ENCODE measurements at regions not wholly inside any gene's neighbourhood (a gene's known extent, or its start where the extent isn't known, plus 50 kb on each side); places are given as distances from the start of the nearest gene placed in this dataset.

DNA sequence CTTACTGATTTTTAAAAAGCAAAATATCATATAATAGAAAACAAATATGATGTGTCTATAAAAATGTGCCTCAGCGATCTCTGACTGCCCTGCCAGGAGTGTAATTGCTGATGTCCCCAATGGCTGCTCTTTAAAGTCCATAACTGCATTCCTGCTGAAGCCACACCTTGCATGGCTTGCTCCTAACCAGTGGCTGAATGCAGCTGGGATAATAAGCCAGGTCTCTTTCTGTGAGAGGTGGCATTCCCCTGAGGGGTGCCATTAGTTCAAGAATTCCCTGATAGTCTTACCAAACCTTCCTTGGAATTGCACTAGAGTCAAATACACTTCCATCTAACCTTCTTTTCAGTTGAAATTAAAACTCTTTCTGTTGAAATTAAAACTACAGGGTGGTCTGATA, 125.8 kb upstream of the ZNF804A start:
- no peaks in the 10 kb centered on the region for H3F3A ChIP-seq (ENCODE audit: low read length, unreplicated experiment)
- no TSS peak for BruUV-seq (replicated peaks)
- no peak for ATAC-seq
- no peaks in the 10 kb centered on the region for H3K79me2 ChIP-seq (ENCODE audit: low read length)
- no peak overlapping the region for H3K4me3 ChIP-seq (ENCODE audit: low read length)
- no peaks in the 10 kb centered on the region for H4K20me1 ChIP-seq (ENCODE audit: low read length)
- no peaks in the 10 kb centered on the region for H3K27me3 ChIP-seq (ENCODE audit: low read length)
- ChIA-PET CTCF (no interaction called here), POLR2A (ENCODE audit: unreplicated experiment) (no interaction called here)
- no peak overlapping the region for H3K27ac ChIP-seq (ENCODE audit: low read length)
- DNase-seq, result no peak
- intact Hi-C loops (cut with micrococcal nuclease), result no loop called here
- TF ChIP-seq, protein P1, sequence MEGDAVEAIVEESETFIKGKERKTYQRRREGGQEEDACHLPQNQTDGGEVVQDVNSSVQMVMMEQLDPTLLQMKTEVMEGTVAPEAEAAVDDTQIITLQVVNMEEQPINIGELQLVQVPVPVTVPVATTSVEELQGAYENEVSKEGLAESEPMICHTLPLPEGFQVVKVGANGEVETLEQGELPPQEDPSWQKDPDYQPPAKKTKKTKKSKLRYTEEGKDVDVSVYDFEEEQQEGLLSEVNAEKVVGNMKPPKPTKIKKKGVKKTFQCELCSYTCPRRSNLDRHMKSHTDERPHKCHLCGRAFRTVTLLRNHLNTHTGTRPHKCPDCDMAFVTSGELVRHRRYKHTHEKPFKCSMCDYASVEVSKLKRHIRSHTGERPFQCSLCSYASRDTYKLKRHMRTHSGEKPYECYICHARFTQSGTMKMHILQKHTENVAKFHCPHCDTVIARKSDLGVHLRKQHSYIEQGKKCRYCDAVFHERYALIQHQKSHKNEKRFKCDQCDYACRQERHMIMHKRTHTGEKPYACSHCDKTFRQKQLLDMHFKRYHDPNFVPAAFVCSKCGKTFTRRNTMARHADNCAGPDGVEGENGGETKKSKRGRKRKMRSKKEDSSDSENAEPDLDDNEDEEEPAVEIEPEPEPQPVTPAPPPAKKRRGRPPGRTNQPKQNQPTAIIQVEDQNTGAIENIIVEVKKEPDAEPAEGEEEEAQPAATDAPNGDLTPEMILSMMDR (conservative IDR thresholded peaks at IDR 0.05; ENCODE audit: low read depth, low read length), result no peak
- no peak for TF ChIP-seq EZH2 (IDR thresholded peaks at IDR 0.05; ENCODE audit: low read length, unreplicated experiment)
- TF ChIP-seq EZH2phosphoT487 (IDR thresholded peaks at IDR 0.05; ENCODE audit: borderline replicate concordance, low read length), result no peak
- H3K4me2 ChIP-seq (ENCODE audit: low read length), result no peak overlapping the region
- no peaks in the 10 kb centered on the region for H3K4me1 ChIP-seq (ENCODE audit: insufficient read depth, low read length)
- H3K36me3 ChIP-seq (ENCODE audit: low read depth, low read length), result no peaks in the 10 kb centered on the region
- no peak overlapping the region for H3K9ac ChIP-seq (ENCODE audit: low read length)
- no peaks in the 10 kb centered on the region for H3K9me2 ChIP-seq (replicated peaks; ENCODE audit: low read length)
- no peaks in the 10 kb centered on the region for H3K9me3 ChIP-seq (ENCODE audit: low read length)
- no peak overlapping the region for H2AFZ ChIP-seq (ENCODE audit: low read length)

DNA sequence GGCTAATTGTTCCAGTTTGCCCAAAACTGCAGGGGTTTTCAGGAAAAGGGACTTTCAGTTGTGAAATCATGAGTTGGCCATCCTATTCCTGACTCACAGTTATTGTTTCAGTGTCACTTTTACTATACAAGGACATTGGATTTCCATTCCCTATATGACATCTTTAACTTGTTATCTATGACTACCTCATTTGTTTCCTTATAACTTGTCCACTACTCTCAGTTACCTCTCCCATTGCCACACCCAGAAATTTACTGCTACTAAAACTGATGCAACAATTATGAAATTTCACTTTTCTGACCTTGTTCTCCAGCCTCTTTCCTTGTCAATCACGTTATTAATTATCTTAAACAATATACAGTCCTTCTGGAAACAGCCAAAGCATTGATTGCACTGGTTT, 116.5 kb upstream of the ZNF804A start:
- Histone ChIP-seq H3K4me2 (ENCODE audit: low read length) (no peak overlapping the region), H3K79me2 (ENCODE audit: low read length) (no peaks in the 10 kb centered on the region), H3K9me3 (ENCODE audit: low read length) (no peaks in the 10 kb centered on the region), H3K9ac (ENCODE audit: low read length) (no peak overlapping the region), H2AFZ (ENCODE audit: low read length) (no peak overlapping the region), H3K9me2 (replicated peaks; ENCODE audit: low read length) (no peaks in the 10 kb centered on the region), H4K20me1 (ENCODE audit: low read length) (no peaks in the 10 kb centered on the region), H3K4me1 (ENCODE audit: insufficient read depth, low read length) (peaks cover 6% of the 10 kb centered on the region; the same call in 1 of the 2 replicates), H3K36me3 (ENCODE audit: low read depth, low read length) (no peaks in the 10 kb centered on the region), H3K27ac (ENCODE audit: low read length) (peak overlapping the region; percentile 53), H3F3A (ENCODE audit: low read length, unreplicated experiment) (no peaks in the 10 kb centered on the region), H3K4me3 (ENCODE audit: low read length) (no peak overlapping the region), H3K27me3 (ENCODE audit: low read length) (no peaks in the 10 kb centered on the region)
- intact Hi-C loops (cut with micrococcal nuclease), result loop anchor here (1.0 kb wide), 2 partner anchors 73 to 114 kb away; no protein-coding TSS in a partner anchor
- POLR2A ChIA-PET (ENCODE audit: unreplicated experiment), result no interaction called here
- peak; percentile 4 for DNase-seq
- CTCF ChIA-PET, result no interaction called here
- ATAC-seq, result peak; percentile 68
- no TSS peak for BruUV-seq (replicated peaks)
- TF ChIP-seq EZH2 (IDR thresholded peaks at IDR 0.05; ENCODE audit: low read length, unreplicated experiment), result no peak
- TF ChIP-seq EZH2phosphoT487 (IDR thresholded peaks at IDR 0.05; ENCODE audit: borderline replicate concordance, low read length), result no peak
- TF ChIP-seq, protein P1 (conservative IDR thresholded peaks at IDR 0.05; ENCODE audit: low read depth, low read length), result no peak

DNA sequence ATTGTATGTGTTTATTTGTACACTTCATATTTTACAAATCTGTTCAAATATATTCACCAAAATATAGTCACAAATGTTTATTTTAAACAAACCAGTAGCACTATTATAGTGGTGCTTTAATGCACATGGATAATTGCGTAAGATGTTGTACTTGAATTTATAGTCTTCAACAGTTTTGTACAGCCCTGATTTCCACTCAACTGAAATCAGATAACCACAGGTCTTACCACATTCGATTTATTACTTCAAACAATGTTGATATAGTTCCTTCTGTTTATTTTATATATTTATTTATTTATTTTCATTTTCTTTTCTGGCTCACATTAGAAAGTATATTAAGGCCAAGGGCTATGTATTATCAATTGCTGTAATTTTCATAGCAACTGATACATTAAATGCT, 99.4 kb upstream of the ZNF804A start:
- H3F3A ChIP-seq (ENCODE audit: low read length, unreplicated experiment), result no peaks in the 10 kb centered on the region
- no TSS peak for BruUV-seq (replicated peaks)
- no peak overlapping the region for H3K27ac ChIP-seq (ENCODE audit: low read length)
- no peaks in the 10 kb centered on the region for H3K36me3 ChIP-seq (ENCODE audit: low read depth, low read length)
- no peak overlapping the region for H3K9ac ChIP-seq (ENCODE audit: low read length)
- no peaks in the 10 kb centered on the region for H3K27me3 ChIP-seq (ENCODE audit: low read length)
- H2AFZ ChIP-seq (ENCODE audit: low read length), result no peak overlapping the region
- ATAC-seq (no peak), DNase-seq (no peak)
- H3K4me2 ChIP-seq (ENCODE audit: low read length), result no peak overlapping the region
- H4K20me1 ChIP-seq (ENCODE audit: low read length), result no peaks in the 10 kb centered on the region
- H3K4me3 ChIP-seq (ENCODE audit: low read length), result no peak overlapping the region
- no peaks in the 10 kb centered on the region for H3K4me1 ChIP-seq (ENCODE audit: insufficient read depth, low read length)
- CTCF ChIA-PET, result no interaction called here
- TF ChIP-seq, protein P1 (conservative IDR thresholded peaks at IDR 0.05; ENCODE audit: low read depth, low read length), result no peak
- TF ChIP-seq EZH2 (IDR thresholded peaks at IDR 0.05; ENCODE audit: low read length, unreplicated experiment) (no peak), EZH2phosphoT487 (IDR thresholded peaks at IDR 0.05; ENCODE audit: borderline replicate concordance, low read length) (no peak)
- no peaks in the 10 kb centered on the region for H3K79me2 ChIP-seq (ENCODE audit: low read length)
- intact Hi-C loops (cut with micrococcal nuclease), result no loop called here
- POLR2A ChIA-PET (ENCODE audit: unreplicated experiment), result no interaction called here
- no peaks in the 10 kb centered on the region for H3K9me2 ChIP-seq (replicated peaks; ENCODE audit: low read length)
- H3K9me3 ChIP-seq (ENCODE audit: low read length), result no peaks in the 10 kb centered on the region
